NCI-H2107 (cell line): ENCODE measurements at regions not wholly inside any gene's neighbourhood (a gene's known extent, or its start where the extent isn't known, plus 50 kb on each side); places are given as distances from the start of the nearest gene placed in this dataset.

Source experiments
- DNase-seq: peaks from one replicate; lab custom pipeline; 2025; lab: John Stamatoyannopoulos, UW

GRCh38 chr10:78320506-78320905 lies 286.8 kb downstream of the RPS24 start:
- no peak for DNase-seq

GRCh38 chr10:78321000-78321399 lies 287.3 kb downstream of the RPS24 start:
- no peak for DNase-seq

- DNase-seq = no peak
Measured at GRCh38 chr10:78321500-78321899, 287.8 kb downstream of the RPS24 start.

GRCh38 chr10:78326372-78326771 lies 292.7 kb downstream of the RPS24 start:
- DNase-seq = no peak

- DNase-seq = no peak
Measured at GRCh38 chr10:78327778-78328591, 294.3 kb downstream of the RPS24 start.

- no peak for DNase-seq
Measured at GRCh38 chr10:78328592-78329404, 295.1 kb downstream of the RPS24 start.

GRCh38 chr10:78330884-78331283 lies 297.2 kb downstream of the RPS24 start:
- no peak for DNase-seq

- no peak for DNase-seq
Measured at GRCh38 chr10:78331391-78331922, 297.8 kb downstream of the RPS24 start.

GRCh38 chr10:78332012-78332411 lies 298.3 kb downstream of the RPS24 start:
- DNase-seq = no peak

GRCh38 chr10:78332657-78333056 lies 299.0 kb downstream of the RPS24 start:
- DNase-seq = no peak

GRCh38 chr10:78333362-78334143 lies 299.9 kb downstream of the RPS24 start:
- no peak for DNase-seq

- DNase-seq = no peak
Measured at GRCh38 chr10:78335371-78335690, 301.7 kb downstream of the RPS24 start.

- no peak for DNase-seq
Measured at GRCh38 chr10:78335691-78336401, 302.2 kb downstream of the RPS24 start.

GRCh38 chr10:78336402-78336791 lies 302.7 kb downstream of the RPS24 start:
- DNase-seq = no peak

- DNase-seq = no peak
Measured at GRCh38 chr10:78337016-78337415, 303.4 kb downstream of the RPS24 start.

GRCh38 chr10:78337646-78338391 lies 304.2 kb downstream of the RPS24 start:
- DNase-seq = no peak

GRCh38 chr10:78338717-78339116 lies 305.1 kb downstream of the RPS24 start:
- DNase-seq = no peak

- DNase-seq = no peak
Measured at GRCh38 chr10:78339251-78339650, 305.6 kb downstream of the RPS24 start.

- no peak for DNase-seq
Measured at GRCh38 chr10:78341953-78342614, 308.4 kb downstream of the RPS24 start.
